HK-2 (cell line): ENCODE measurements at regions not wholly inside any gene's neighbourhood (a gene's known extent, or its start where the extent isn't known, plus 50 kb on each side); places are given as distances from the start of the nearest gene placed in this dataset.
"Not testable (repeated sequence)": the region's sequence is repeated elsewhere in the genome, so short reads cannot be mapped to it uniquely, and the experiment has no call there.

Source experiments
- DNase-seq: peaks from one replicate; pipeline ENCODE4 v3.0.0-alpha.2; 2018; ENCODE audit not compliant: unreplicated experiment

DNA sequence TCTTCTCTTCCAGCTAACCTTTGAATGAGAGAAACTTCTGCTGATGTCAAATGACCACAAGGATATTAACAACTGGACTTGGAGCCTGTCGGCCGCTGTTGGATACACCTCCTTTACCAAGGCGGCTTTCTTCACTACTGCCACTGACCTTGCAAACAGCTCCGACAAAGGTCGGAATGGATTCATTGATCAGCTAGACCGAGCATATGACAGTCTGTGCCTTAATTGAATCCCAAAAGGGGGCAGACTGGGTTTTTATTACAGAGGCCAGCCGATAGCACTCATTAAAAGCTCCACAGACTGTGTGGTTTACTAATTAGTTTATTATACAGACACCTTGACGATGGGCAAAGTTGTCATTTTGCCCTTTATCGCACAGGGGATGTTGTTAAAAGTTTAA is 394.5 kb downstream of the RERGL start:
- DNase-seq: no peak

DNA sequence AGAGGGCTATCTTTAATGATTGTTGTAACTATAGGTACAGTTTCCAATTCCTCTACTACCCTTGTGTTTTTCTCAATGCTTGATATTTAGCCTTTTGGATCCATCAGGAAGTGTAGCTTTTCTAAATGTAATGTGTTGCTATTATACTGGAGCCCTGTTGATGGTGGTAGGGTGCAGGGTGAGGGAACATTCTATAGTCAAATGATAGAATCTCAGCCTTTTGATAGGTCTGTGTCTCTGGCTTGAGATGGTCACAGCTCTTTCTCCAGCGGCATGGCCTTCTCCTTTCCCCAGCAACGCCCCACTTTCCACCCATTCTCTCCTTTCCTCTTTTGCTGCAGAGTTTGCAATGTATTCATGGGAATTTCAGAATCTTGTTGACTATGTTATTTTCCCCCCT is 398.6 kb downstream of the RERGL start:
- DNase-seq: no peak

- DNase-seq: no peak
These were observed 409.8 kb downstream of the RERGL start for GRCh38 chr12:17680220-17680619.

DNA sequence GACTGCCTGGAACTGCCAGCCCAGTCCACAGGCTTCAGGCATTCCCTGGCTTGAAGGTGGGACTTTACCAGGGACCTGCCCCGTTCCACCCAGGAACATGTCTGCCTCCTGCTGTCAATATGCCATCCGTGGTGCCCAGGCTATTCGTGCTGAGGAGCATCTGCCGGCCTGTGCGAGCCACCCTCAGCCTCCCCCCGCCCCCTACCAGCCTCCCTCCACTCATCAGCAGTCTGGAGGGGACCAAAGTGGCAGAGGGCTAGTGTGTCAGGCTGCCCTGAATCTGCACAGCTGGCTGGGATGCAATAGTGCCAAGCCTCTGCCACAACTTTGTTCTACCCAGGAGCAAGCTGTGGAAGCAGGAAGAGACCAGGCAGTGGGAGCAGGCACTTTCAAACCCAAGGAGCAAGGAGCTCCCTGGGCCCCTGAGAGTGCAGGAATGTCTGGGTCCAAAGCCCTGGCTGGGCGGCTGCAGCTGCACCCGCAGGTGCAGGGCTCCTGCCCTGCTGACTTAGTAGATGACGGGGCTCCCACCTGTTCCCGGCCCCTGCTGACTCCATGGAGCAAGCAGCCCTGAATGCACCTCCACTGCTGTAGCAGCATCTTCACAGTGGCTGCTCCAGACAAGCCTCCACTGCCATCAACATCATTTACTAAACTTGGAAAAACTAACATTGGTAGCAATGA is 423.2 kb downstream of the RERGL start:
- no peak for DNase-seq

GRCh38 chr12:17665839-17666238 is 424.2 kb downstream of the RERGL start:
- DNase-seq: no peak

DNA sequence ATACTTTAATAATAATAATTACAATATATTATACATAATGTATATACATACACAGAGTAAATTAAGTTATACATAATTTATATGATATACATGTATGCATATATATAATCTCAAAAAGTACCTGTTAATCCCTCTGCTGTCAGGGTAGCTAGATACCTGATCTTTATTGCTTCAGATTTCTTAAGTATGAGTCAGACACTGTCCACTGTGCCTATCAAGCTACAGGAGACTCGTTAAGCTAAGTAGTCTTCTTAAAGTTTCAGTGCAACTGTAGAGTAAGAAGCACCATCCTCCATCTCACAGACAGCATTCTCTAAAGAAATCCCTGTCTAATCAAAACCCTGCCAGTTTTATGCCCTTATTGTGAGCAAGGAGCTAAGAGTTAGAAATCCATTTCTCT is 428.7 kb downstream of the RERGL start:
- no peak for DNase-seq

DNA sequence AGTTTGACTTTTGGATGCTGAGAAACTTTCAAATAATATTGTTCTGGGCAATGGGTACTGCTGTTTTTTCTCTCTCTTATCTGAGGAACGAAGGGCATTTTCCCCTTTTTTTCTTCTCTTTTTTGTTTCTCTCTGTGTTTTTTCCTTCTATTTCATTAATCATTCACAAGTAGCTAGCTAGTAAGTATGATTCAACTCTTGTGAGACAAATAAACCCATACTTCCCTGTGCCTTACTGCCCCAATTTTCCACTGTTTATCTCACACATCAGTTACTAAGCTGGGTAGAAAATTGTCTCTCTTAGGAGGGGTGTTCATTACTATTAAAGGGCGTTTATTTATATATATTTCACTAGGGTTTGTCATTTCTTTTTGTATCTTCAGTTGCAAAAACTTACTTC is 437.6 kb downstream of the RERGL start:
- no peak for DNase-seq

DNA sequence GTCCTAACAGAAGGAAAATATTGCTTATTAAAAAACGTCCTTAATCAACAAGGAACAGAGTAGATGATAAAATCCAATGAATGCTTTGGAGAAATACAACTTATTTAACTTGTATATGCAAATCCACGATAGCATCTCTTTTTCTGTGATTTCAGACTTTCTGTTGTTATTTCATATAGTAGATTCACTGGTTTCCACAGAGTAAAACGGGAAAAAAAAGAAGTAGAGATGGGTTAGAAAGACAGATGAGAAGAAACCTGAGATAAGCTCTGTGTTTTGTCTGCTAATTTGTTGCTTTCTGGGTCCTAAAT is 447.7 kb downstream of the RERGL start:
- no peak for DNase-seq

GRCh38 chr12:17640615-17641014 is 449.4 kb downstream of the RERGL start:
- no peak for DNase-seq

- no peak for DNase-seq
These were observed 471.2 kb downstream of the RERGL start for GRCh38 chr12:17618831-17619230.

DNA sequence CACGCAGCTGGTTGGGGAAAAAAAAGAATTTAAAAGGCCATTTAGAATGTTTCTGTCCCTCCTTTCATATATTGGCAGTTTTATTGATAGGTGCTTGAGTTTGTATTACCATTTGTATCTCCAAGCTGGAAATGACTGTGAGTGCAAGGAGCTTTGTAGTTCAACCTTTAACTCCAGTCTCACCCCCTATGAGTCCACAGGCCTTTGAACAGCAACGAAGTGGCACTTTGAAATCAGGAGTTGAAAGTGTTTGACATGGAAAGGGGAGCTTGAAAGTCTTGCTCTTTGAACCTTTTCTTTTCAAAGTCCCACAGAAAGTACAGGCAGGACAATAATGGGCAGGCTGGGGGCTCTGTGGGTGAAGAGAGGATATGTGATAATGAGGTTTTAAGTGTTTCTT is 480.3 kb downstream of the RERGL start:
- DNase-seq: no peak

DNA sequence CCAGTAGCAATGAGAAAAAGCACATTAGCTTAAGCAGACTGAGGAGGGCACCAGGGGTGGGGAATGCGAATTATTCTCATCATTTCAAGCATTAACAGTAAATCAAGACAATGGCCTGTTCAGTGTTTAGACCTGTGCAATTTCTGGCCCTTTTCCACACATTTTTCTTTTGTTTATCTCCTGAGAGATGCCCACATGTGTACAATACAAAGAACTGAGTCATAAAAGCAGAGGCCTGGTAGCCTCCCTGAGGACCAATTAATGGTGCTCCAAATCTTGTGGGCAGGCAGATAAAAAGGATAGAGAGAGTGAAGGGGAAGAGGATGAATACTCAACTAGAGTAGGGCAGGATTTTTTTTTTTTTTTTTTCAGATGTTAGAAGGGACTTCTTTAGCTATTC is 480.8 kb downstream of the RERGL start:
- DNase-seq: no peak

DNA sequence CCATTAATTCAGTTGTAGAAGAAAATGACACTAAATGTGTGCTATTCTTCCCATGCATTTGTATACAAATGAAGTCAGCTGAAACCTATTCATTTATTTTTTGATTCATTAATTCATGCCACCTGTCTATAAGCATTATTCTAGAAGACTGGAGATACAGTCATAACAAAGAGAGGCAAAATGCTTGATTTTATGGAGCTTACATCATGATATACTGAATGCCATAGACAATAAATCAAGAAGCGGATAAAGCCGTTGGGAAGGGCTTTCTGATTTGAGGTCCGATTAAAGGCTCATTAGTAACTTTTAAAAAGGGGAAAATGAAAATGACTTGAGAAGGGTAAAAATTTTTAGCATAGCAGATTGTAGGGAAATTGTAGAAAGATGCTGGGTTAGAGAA is 494.9 kb downstream of the RERGL start:
- no peak for DNase-seq

GRCh38 chr12:17593715-17594406 is 496.1 kb downstream of the RERGL start:
- DNase-seq: no peak

GRCh38 chr12:17592472-17592871 is 497.5 kb downstream of the RERGL start:
- no peak for DNase-seq

- DNase-seq: no peak
These were observed 498.9 kb downstream of the RERGL start for GRCh38 chr12:17591005-17591681.

DNA sequence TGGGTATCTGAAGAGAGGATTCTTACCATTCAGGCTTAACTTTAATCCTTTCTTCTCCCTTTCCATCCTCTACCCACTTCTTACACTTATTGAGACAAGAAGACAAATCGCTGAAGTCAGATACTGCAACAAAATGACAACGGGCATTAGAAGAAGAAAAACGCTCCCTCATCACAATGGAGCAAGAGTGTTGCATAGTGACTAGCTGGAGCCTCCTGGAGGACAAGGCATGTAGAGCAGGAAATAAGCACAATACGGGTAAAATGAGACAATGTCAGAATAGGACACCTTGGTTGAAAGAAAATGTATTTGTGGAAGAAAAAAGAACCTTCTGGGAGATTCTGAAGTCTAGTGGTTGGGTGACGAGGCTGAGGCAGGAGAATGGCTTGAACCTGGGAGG is 501.0 kb downstream of the RERGL start:
- no peak for DNase-seq

DNA sequence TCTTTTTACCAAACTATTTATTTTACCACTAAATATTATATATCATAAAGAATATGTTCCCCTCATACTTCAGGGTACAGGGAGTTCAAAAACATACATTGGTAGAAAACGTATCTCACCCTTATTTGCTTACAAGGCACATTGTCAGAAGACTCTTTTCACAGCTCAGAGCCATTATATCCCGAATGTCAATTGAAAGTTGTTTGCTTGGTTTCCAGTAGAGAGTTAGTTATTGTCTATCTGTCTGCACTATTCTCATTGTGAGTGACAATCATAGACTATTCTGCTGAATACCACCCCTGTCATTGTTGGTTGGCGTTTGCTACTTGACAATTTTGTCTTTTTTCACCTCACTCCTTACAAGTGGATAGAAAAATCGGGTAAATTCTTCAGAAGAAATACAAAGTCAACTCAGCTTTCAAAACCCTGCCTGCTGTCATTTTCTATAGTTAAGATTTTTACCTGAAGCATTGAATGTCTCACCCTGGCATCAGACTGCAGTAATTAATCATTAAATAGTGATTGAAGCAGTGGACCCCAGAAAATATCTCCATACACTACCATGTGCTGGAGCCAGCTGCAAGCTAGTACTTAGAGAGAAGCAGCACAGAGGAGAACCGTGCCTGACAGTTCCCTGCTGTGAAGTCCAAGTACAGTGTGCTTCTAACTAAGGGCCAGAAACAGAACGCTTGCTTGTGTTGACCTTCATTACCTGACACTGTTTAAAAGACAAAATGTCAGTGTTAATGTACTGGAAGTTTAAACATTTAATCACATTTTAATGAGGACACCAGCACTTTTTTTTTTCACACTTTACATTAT is 510.6 kb downstream of the RERGL start:
- DNase-seq: no peak

- no peak for DNase-seq
These were observed 512.6 kb downstream of the RERGL start for GRCh38 chr12:17577405-17577804.

DNA sequence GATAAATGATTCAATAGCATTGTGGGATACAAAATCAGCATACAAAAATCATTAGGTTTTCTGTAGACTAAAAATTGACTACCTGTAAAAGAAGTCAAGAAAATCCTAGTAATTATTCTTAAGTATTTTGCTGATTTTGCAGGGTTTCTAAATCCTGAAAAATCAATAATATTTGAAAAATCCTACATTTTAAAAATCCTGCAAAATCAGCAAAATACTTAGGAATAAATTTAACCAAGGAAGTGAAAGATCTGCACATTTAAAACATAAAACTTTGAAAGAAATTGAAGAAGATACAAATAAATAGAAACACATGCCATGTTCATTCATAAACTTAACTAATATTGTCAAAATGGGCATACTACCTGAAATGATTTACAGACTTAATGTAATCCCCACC is 517.7 kb downstream of the RERGL start:
- DNase-seq: no peak

DNA sequence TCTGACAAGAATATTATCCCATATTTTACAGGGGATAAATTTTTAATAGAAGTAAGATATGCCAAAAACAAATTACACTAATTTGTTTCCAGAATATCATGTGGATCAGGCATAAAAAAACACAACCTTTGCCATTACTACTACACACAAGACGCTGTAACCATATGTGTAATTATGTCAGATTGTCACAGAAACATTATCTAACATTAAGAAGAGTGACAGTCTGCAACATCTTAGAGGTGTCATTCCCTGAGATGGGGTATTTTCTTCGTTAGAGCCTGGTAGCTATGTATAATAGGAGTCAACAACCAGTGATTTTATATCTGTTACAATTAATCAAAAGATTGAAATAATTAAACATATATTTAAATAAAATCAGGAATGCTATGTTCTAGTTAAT is 518.9 kb downstream of the RERGL start:
- DNase-seq: no peak

- not testable (repeated sequence) for DNase-seq
These were observed 525.4 kb downstream of the RERGL start for GRCh38 chr12:17564630-17565029.

- DNase-seq: no peak
These were observed 540.0 kb downstream of the RERGL start for GRCh38 chr12:17550011-17550410.
